AG04450 (cell line): ENCODE measurements at regions not wholly inside any gene's neighbourhood (a gene's known extent, or its start where the extent isn't known, plus 50 kb on each side); places are given as distances from the start of the nearest gene placed in this dataset.
A peak's percentile ranks its signal among the peaks of the same experiment; 100 is the strongest.
"Not testable (repeated sequence)": the region's sequence is repeated elsewhere in the genome, so short reads cannot be mapped to it uniquely, and the experiment has no call there.

Experiments used
- CTCF ChIA-PET: fragments of 300-600, 350-600 bp; formaldehyde crosslinking; extraction: SDS; loops from one replicate; lab custom pipeline; 2022; ENCODE audit warnings: antibody characterized with exemption, inconsistent platforms; lab: Charles Lee
- POLR2A ChIA-PET: fragments of 350-600 bp; formaldehyde crosslinking; extraction: SDS; loops from one replicate; lab custom pipeline; 2021; ENCODE audit warnings: antibody characterized with exemption, inconsistent platforms; lab: Yijun Ruan, JAX
- DNase-seq: peaks from one replicate; pipeline ENCODE4 v3.0.0-alpha.2; 2011; ENCODE audit warnings: low read depth, low spot score
- H3K27ac ChIP-seq: one replicate; pipeline ENCODE4 v1.5.1; 2012; ENCODE audit warnings: low read depth, low read length, control low read depth
- H3K27me3 ChIP-seq: one replicate; pipeline ENCODE4 v1.6.0; 2012; ENCODE audit warnings: low read length; ENCODE audit not compliant: control insufficient read depth, insufficient read depth
- H3K4me3 ChIP-seq: 2 replicates; pipeline ENCODE4 v1.5.1; 2011; ENCODE audit warnings: mild to moderate bottlenecking, low read depth, low read length, control low read depth
- H3K9me3 ChIP-seq: 2 replicates; pipeline ENCODE4 v1.5.1; 2012; ENCODE audit warnings: low read length; ENCODE audit not compliant: control insufficient read depth, insufficient read depth
- TF ChIP-seq, protein P1 (sequence below): IDR thresholded peaks from 2 replicates; pipeline ENCODE4 v1.5.1; 2011; ENCODE audit warnings: low read depth, low read length, control low read depth, inconsistent platforms

DNA sequence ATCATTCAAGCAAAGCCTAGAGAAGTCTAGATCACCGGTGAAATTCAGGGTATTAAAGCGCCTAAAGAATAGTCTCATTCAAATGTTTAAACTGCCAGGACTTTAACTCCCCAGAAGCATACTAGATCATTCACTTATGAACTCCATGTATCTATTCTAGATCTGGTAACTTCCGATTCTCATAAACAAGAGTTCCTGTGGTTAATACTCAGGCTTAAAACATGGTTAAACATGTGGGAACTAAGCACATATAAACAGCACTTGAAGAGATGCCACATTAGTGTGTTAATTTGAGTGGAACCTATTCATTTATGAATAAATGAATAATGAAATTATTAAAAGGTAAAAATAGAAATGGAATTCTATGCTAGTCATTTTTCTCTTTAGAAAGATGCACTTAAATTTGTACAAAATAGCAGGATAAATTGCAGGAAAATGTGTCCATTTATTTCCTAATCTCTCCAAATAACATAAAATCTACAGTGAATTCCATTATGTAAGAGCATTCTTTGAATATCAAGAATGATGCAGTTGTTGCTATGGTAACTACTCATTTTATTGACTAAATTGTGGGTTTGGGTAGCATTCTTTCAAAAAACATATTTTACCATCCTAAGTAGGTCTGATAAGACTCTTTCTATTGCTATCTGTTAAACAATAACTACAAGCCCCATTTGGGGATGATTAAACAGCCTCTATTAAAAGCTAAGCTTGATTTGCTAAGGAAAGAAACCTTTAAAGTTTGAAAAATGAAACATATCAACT is 147.6 kb upstream of the TMEM168 start:
- DNase-seq: no peak
- no peaks in the 10 kb centered on the region for H3K9me3 ChIP-seq
- peak overlapping the region; percentile 81 for H3K4me3 ChIP-seq
- H3K27me3 ChIP-seq: no peaks in the 10 kb centered on the region
- ChIA-PET CTCF (interaction anchor here (0.6 to 1.3 kb wide), 2 partner anchors 78 to 466 kb away, joined by 5 to 10 read pairs; no protein-coding TSS in a partner anchor), POLR2A (no interaction called here)
- TF ChIP-seq, protein P1, sequence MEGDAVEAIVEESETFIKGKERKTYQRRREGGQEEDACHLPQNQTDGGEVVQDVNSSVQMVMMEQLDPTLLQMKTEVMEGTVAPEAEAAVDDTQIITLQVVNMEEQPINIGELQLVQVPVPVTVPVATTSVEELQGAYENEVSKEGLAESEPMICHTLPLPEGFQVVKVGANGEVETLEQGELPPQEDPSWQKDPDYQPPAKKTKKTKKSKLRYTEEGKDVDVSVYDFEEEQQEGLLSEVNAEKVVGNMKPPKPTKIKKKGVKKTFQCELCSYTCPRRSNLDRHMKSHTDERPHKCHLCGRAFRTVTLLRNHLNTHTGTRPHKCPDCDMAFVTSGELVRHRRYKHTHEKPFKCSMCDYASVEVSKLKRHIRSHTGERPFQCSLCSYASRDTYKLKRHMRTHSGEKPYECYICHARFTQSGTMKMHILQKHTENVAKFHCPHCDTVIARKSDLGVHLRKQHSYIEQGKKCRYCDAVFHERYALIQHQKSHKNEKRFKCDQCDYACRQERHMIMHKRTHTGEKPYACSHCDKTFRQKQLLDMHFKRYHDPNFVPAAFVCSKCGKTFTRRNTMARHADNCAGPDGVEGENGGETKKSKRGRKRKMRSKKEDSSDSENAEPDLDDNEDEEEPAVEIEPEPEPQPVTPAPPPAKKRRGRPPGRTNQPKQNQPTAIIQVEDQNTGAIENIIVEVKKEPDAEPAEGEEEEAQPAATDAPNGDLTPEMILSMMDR: no peak
- H3K27ac ChIP-seq: no peak overlapping the region

DNA sequence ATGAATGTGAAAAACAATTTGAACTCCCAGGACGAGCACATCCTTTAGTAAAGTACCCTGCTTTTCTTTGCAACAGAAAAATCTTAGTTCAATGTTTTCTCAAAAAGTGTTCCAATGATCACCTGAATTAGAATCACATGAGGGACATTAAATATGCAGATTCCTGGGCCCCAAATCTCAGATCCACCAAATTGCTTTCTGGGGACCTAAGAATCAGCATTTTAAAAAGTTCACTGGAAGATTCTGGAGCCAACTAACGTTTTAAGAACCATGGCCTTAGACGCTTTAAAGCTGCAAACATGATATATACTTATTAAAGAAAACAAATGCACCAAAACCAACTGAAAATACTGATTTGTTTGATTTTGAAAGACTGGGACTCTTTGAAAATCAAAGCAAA is 143.4 kb upstream of the TMEM168 start:
- no peak overlapping the region for H3K4me3 ChIP-seq
- TF ChIP-seq, protein P1: no peak
- H3K27me3 ChIP-seq: no peaks in the 10 kb centered on the region
- no peaks in the 10 kb centered on the region for H3K9me3 ChIP-seq
- ChIA-PET CTCF (no interaction called here), POLR2A (no interaction called here)
- no peak overlapping the region for H3K27ac ChIP-seq
- no peak for DNase-seq

DNA sequence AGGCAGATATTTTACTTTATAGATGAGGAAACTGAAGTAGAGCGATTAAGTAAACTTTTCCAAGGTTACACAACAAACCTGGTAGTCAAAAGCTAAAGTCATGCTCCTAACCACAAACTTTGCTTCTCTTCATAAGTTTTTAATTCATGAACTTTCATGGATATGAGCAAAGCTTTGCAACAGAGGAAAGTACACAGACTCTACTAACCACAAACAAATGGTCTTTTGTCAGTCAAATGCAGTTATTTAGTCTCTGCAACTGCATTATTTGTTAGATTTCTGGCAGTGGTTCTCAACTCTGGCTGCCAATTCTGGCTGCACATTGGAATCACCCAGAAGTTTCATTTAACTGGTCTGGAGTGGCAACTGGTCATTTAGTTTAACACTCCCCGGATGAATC is 140.6 kb upstream of the TMEM168 start:
- ChIA-PET POLR2A (no interaction called here), CTCF (interaction anchor here (0.5 to 1.0 kb wide), 3 partner anchors 32 to 381 kb away, joined by 3 to 9 read pairs (median 3); no protein-coding TSS in a partner anchor)
- H3K27ac ChIP-seq: no peak overlapping the region
- TF ChIP-seq, protein P1: no peak
- H3K9me3 ChIP-seq: no peaks in the 10 kb centered on the region
- no peak overlapping the region for H3K4me3 ChIP-seq
- no peak for DNase-seq
- H3K27me3 ChIP-seq: no peaks in the 10 kb centered on the region

DNA sequence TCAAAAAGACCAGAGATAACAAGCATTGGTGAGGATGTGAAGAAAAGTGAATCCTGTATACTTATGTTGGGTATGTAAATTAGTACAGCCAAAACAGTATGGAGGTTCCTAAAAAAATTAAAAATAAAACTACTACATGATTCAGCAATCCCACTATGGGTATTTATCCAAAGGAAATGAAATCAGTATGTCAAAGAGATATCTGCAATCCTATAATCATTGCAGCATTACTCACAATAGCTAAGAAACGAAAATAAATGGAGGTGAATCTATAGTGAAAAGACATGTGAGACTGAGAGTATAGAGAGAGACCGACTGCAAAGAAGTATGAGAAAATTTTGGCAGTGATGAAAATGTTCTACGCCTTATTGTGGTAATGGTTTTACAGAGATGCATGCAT is 139.2 kb upstream of the TMEM168 start:
- H3K4me3 ChIP-seq: no peak overlapping the region
- H3K27ac ChIP-seq: no peak overlapping the region
- no peak for DNase-seq
- POLR2A ChIA-PET: no interaction called here
- no peaks in the 10 kb centered on the region for H3K9me3 ChIP-seq
- CTCF ChIA-PET: interaction anchor here (0.8 kb wide), 1 partner anchor 10 kb away, joined by 4 read pairs; a partner anchor contains a TSS
- TF ChIP-seq, protein P1: no peak
- no peaks in the 10 kb centered on the region for H3K27me3 ChIP-seq

DNA sequence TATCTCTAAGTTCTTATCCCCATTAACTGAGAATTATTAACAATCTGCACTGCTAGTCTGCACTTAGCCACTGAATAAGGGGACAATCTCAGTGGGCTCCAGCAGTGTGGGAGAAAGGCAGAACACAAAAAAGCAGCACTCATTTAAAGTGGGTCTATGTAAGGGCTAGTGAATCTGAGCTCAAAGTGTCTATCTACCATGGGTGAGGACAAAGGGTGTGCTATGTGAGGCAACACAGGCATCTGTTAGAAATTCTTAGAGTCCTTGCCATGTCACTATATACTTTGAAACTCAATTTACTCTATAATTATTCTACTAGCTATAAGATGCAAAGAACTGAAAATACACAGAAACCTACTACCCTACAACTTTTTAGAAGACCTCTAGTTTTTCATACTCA is 135.8 kb upstream of the TMEM168 start:
- POLR2A ChIA-PET: no interaction called here
- TF ChIP-seq, protein P1: no peak
- CTCF ChIA-PET: no interaction called here

DNA sequence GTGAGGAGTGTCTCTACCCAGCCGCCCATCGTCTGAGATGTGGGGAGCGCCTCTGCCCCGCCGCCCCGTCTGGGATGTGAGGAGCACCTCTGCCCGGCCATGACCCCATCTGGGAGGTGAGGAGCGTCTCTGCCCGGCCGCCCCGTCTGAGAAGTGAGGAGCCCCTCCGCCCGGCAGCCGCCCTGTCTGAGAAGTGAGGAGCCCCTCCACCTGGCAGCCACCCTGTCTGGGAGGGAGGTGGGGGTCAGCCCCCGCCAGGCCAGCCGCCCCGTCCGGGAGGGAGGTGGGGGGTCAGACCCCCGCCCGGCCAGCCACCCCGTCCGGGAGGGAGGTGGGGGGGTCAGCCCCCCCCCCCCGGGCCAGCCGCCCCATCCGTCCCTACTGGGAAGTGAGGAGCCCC is 132.4 kb upstream of the TMEM168 start:
- H3K4me3 ChIP-seq, CTCF ChIA-PET, H3K27ac ChIP-seq, H3K27me3 ChIP-seq, POLR2A ChIA-PET, DNase-seq, H3K9me3 ChIP-seq: not testable (repeated sequence)

More for the DNA sequence above, 135.8 kb upstream of the TMEM168 start:
- no peak for DNase-seq
- H3K9me3 ChIP-seq: peaks cover 3% of the 10 kb centered on the region; the same call in 1 of the 2 replicates
- no peak overlapping the region for H3K27ac ChIP-seq
- H3K4me3 ChIP-seq: no peak overlapping the region
- no peaks in the 10 kb centered on the region for H3K27me3 ChIP-seq

DNA sequence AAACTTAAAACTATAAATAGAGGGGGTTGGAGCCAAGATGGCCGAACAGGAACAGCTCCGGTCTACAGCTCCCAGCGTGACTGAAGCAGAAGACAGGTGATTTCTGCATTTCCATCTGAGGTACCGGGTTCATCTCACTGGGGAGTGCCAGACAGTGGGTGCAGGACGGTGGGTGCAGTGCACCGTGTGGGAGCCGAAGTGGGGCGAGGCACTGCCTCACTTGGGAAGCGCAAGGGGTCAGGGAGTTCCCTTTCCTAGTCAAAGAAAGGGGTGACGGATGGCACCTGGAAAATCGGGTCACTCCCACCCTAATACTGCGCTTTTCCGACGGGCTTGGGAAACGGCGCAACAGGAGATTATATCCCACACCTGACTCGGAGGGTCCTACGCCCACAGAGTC is 126.2 kb upstream of the TMEM168 start:
- H3K9me3 ChIP-seq, DNase-seq, POLR2A ChIA-PET, CTCF ChIA-PET, H3K27ac ChIP-seq, H3K27me3 ChIP-seq, H3K4me3 ChIP-seq: not testable (repeated sequence)
